Tibial artery (tissue), 4 donors: ENCODE measurements at regions not wholly inside any gene's neighbourhood (a gene's known extent, or its start where the extent isn't known, plus 50 kb on each side); places are given as distances from the start of the nearest gene placed in this dataset.

ENCODE experiments used
- DNase-seq, 2 donors: peaks; one replicate each; pipeline ENCODE4 v3.0.0-alpha.2; 2019
- H3K27ac ChIP-seq, 2 donors: fragments of 200-600 bp; sonication (generic) in 1 of 2; 1 replicate in 1 of 2; 2 replicates in 1 of 2; pipeline ENCODE4 v1.5.1; 2018 to 2019; ENCODE audit warnings: mild to moderate bottlenecking in 1 of 2
- H3K27me3 ChIP-seq, 2 donors: fragments of 200-600 bp; sonication (generic) in 1 of 2; one replicate each; pipeline versions ENCODE4 v1.5.1 to v1.6.0; 2016 to 2019
- H3K36me3 ChIP-seq, 3 donors: fragments of 200-600 bp; sonication (generic) in 2 of 3; one replicate each; pipeline ENCODE4 v1.5.1; 2016 to 2019; ENCODE audit warnings: mild to moderate bottlenecking in 2 of 3
- H3K4me1 ChIP-seq, 4 donors: fragments of 200-600 bp; sonication (generic) in 2 of 4; 1 replicate in 3 of 4; 2 replicates in 1 of 4; pipeline ENCODE4 v1.5.1; 2016 to 2019
- H3K4me3 ChIP-seq, 2 donors: fragments of 200-600 bp; sonication (generic) in 1 of 2; 1 replicate in 1 of 2; 2 replicates in 1 of 2; pipeline ENCODE4 v1.5.1; 2018 to 2019; ENCODE audit warnings: mild to moderate bottlenecking in 2 of 2
- H3K9me3 ChIP-seq, 3 donors: fragments of 200-600 bp; sonication (generic) in 1 of 3; one replicate each; pipeline ENCODE4 v1.5.1; 2016 to 2019
- CTCF ChIP-seq, 2 experiments: fragments of 200-600 bp in 1 of 2; fragments of 450-650 bp in 1 of 2; IDR thresholded peaks; one replicate each; pipeline ENCODE4 v1.5.1; 2017 to 2019; ENCODE audit warnings: antibody characterized with exemption in 2 of 2, mild to moderate bottlenecking in 1 of 2, moderate library complexity in 1 of 2
- intact Hi-C: fragments of 100-400 bp; cut with DNase I; formaldehyde crosslinking; loops from one replicate; pipeline ENCODE4 v1.15.0; 2023; ENCODE audit warnings: low total_unique reads

GRCh38 chr4:162727232-162727631 lies 439.5 kb downstream of the NAF1 start:
- intact Hi-C loops, result no loop called here
- H3K4me1 ChIP-seq, result no peaks in the 10 kb centered on the region
- DNase-seq, result no peak
- H3K9me3 ChIP-seq, result peaks cover 0 to 4% (median 0%) of the 10 kb centered on the region in 3 donors
- no peak for TF ChIP-seq CTCF (IDR thresholded peaks at IDR 0.05)
- no peak overlapping the region for H3K4me3 ChIP-seq
- H3K27ac ChIP-seq, result no peak overlapping the region
- H3K27me3 ChIP-seq, result no peaks in the 10 kb centered on the region
- H3K36me3 ChIP-seq, result no peaks in the 10 kb centered on the region

GRCh38 chr4:162715401-162715800 lies 451.3 kb downstream of the NAF1 start:
- TF ChIP-seq CTCF (IDR thresholded peaks at IDR 0.05), result no peak
- Histone ChIP-seq H3K4me1 (no peaks in the 10 kb centered on the region), H3K4me3 (no peak overlapping the region), H3K27ac (no peak overlapping the region), H3K9me3 (no peaks in the 10 kb centered on the region), H3K27me3 (no peaks in the 10 kb centered on the region), H3K36me3 (no peaks in the 10 kb centered on the region)
- DNase-seq, result no peak
- intact Hi-C loops, result no loop called here

- no peak for DNase-seq
- TF ChIP-seq CTCF (IDR thresholded peaks at IDR 0.05), result no peak
Measured at GRCh38 chr4:162707962-162708361, 458.7 kb downstream of the NAF1 start.

GRCh38 chr4:162706632-162707031 lies 460.1 kb downstream of the NAF1 start:
- no peak for TF ChIP-seq CTCF (IDR thresholded peaks at IDR 0.05)
- H3K36me3 ChIP-seq, result no peaks in the 10 kb centered on the region
- no peaks in the 10 kb centered on the region for H3K9me3 ChIP-seq
- H3K4me1 ChIP-seq, result peaks cover 0 to 12% (median 0%) of the 10 kb centered on the region in 4 donors
- no peaks in the 10 kb centered on the region for H3K27me3 ChIP-seq
- no peak overlapping the region for H3K27ac ChIP-seq
- intact Hi-C loops, result no loop called here
- no peak overlapping the region for H3K4me3 ChIP-seq
- no peak for DNase-seq

More at GRCh38 chr4:162707962-162708361, 458.7 kb downstream of the NAF1 start:
- H3K27ac ChIP-seq, result no peak overlapping the region
- H3K4me3 ChIP-seq, result no peak overlapping the region
- no peaks in the 10 kb centered on the region for H3K27me3 ChIP-seq
- H3K36me3 ChIP-seq, result no peaks in the 10 kb centered on the region
- H3K4me1 ChIP-seq, result peaks cover 0 to 12% (median 0%) of the 10 kb centered on the region in 4 donors
- intact Hi-C loops, result no loop called here
- H3K9me3 ChIP-seq, result no peaks in the 10 kb centered on the region

GRCh38 chr4:162706051-162706450 lies 460.6 kb downstream of the NAF1 start:
- H3K27ac ChIP-seq, result no peak overlapping the region
- TF ChIP-seq CTCF (IDR thresholded peaks at IDR 0.05), result no peak
- no peak overlapping the region for H3K4me3 ChIP-seq
- H3K9me3 ChIP-seq, result no peaks in the 10 kb centered on the region
- no peaks in the 10 kb centered on the region for H3K36me3 ChIP-seq
- H3K27me3 ChIP-seq, result no peaks in the 10 kb centered on the region
- H3K4me1 ChIP-seq, result peaks cover 0 to 12% (median 0%) of the 10 kb centered on the region in 4 donors
- DNase-seq, result no peak
- intact Hi-C loops, result no loop called here
